Loucy (cell line): ENCODE measurements at regions not wholly inside any gene's neighbourhood (a gene's known extent, or its start where the extent isn't known, plus 50 kb on each side); places are given as distances from the start of the nearest gene placed in this dataset.

Experiments
- H2AFZ ChIP-seq: fragments of 200-600 bp; sonication (generic); 2 replicates; pipeline ENCODE4 v1.6.0; 2016; ENCODE audit warnings: antibody characterized with exemption, mild to moderate bottlenecking, low read length, moderate library complexity
- H3F3A ChIP-seq: fragments of 200-600 bp; 2 replicates; pipeline ENCODE4 v1.6.0; 2016; ENCODE audit warnings: antibody characterized with exemption, low read depth, mild to moderate bottlenecking
- H3K27me3 ChIP-seq: fragments of 200-600 bp; sonication (generic); 2 replicates; pipeline ENCODE4 v1.6.1; 2014; ENCODE audit warnings: low read length, mild to moderate bottlenecking; ENCODE audit not compliant: insufficient read depth, poor library complexity, severe bottlenecking
- H3K36me3 ChIP-seq: fragments of 200-600 bp; sonication (generic); 2 replicates; pipeline ENCODE4 v1.6.1; 2016; ENCODE audit warnings: low read length; ENCODE audit not compliant: insufficient read depth
- H3K4me1 ChIP-seq: fragments of 200-600 bp; sonication (generic); 2 replicates; pipeline ENCODE4 v1.5.1; 2014; ENCODE audit warnings: low read length, mild to moderate bottlenecking; ENCODE audit not compliant: insufficient read depth, poor library complexity, severe bottlenecking
- H3K4me2 ChIP-seq: fragments of 200-600 bp; sonication (generic); 2 replicates; pipeline ENCODE4 v1.6.0; 2014; ENCODE audit warnings: antibody characterized with exemption, low read length, low read depth, mild to moderate bottlenecking; ENCODE audit not compliant: poor library complexity, severe bottlenecking
- H3K4me3 ChIP-seq: fragments of 200-600 bp; sonication (generic); 2 replicates; pipeline ENCODE4 v1.5.1; 2014; ENCODE audit warnings: low read length, mild to moderate bottlenecking, mixed read lengths; ENCODE audit not compliant: poor library complexity, severe bottlenecking
- H3K79me2 ChIP-seq: fragments of 200-600 bp; sonication (generic); 2 replicates; pipeline ENCODE4 v1.6.1; 2014; ENCODE audit warnings: low read length; ENCODE audit not compliant: insufficient read depth
- H3K9ac ChIP-seq: fragments of 200-600 bp; sonication (generic); 2 replicates; pipeline ENCODE4 v1.6.0; 2014; ENCODE audit warnings: mild to moderate bottlenecking, low read depth, low read length, moderate library complexity; ENCODE audit not compliant: poor library complexity, severe bottlenecking
- H3K9me2 ChIP-seq: fragments of 200-600 bp; sonication (generic); replicated peaks from 2 replicates; pipeline ENCODE4 v1.6.1; 2016; ENCODE audit warnings: low read depth, low read length, mixed read lengths
- H3K9me3 ChIP-seq: fragments of 200-600 bp; sonication (generic); 2 replicates; pipeline ENCODE4 v1.6.1; 2014; ENCODE audit warnings: mild to moderate bottlenecking, antibody characterized with exemption, low read length, low read depth; ENCODE audit not compliant: insufficient read depth
- H4K20me1 ChIP-seq: fragments of 200-600 bp; sonication (generic); 2 replicates; pipeline ENCODE4 v1.6.0; 2014; ENCODE audit warnings: antibody characterized with exemption, low read length, mild to moderate bottlenecking; ENCODE audit not compliant: insufficient read depth, poor library complexity, severe bottlenecking
- EZH2phosphoT487 ChIP-seq: fragments of 200-600 bp; IDR thresholded peaks from 2 replicates; pipeline ENCODE4 v1.6.1; 2018; ENCODE audit warnings: antibody characterized with exemption, mild to moderate bottlenecking, moderate library complexity, borderline replicate concordance
- TF ChIP-seq, protein P1 (sequence below): fragments of 200-600 bp; sonication (generic); conservative IDR thresholded peaks from 2 replicates; pipeline ENCODE4 v1.5.1; 2014; ENCODE audit warnings: mild to moderate bottlenecking, antibody characterized with exemption, low read length

DNA sequence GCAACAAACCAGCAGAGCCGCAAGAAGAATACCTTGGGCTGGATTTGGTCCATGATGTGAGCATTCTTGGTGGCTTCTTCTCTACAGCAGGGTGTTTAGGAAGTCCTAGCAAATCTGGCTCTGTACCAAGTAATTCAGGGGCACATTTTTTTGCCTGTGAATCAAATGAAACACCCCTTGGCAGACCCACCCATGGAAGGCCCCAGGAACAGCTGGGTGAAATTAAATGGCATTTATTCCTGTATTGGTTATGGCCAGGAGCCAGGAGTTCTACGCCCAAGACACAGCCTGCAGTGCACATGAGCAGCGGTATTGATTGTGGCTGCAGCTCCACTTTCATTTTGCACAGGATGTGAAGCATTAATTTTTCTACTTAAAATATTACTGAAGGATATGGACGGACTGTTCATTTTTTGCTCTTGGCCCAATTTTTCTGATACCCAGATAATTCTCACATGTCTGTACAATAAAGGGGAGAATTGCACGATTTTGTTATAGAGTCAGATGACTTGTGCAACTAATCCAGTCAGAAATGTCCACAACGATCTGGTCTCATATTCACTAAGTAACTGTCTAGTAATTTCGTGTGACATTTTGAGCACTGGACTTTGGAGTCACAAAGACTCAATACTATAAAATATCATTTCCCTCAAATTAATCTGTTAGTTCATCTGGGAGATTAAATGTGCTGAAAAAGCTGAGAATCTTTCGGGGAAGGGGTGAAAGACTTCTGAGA is 120.7 kb upstream of the APC start:
- Histone ChIP-seq H3K4me3 (no peak overlapping the region), H3K9me2 (no peaks in the 10 kb centered on the region), H3K9me3 (no peaks in the 10 kb centered on the region), H3K27me3 (no peaks in the 10 kb centered on the region), H3K4me2 (peak overlapping the region; percentile 26), H4K20me1 (no peaks in the 10 kb centered on the region), H3K79me2 (no peaks in the 10 kb centered on the region), H2AFZ (peak overlapping the region; percentile 6; the same call in 1 of the 2 replicates), H3K9ac (no peak overlapping the region), H3K4me1 (no peaks in the 10 kb centered on the region), H3F3A (no peaks in the 10 kb centered on the region), H3K36me3 (no peaks in the 10 kb centered on the region)
- TF ChIP-seq EZH2phosphoT487: no peak
- TF ChIP-seq, protein P1, sequence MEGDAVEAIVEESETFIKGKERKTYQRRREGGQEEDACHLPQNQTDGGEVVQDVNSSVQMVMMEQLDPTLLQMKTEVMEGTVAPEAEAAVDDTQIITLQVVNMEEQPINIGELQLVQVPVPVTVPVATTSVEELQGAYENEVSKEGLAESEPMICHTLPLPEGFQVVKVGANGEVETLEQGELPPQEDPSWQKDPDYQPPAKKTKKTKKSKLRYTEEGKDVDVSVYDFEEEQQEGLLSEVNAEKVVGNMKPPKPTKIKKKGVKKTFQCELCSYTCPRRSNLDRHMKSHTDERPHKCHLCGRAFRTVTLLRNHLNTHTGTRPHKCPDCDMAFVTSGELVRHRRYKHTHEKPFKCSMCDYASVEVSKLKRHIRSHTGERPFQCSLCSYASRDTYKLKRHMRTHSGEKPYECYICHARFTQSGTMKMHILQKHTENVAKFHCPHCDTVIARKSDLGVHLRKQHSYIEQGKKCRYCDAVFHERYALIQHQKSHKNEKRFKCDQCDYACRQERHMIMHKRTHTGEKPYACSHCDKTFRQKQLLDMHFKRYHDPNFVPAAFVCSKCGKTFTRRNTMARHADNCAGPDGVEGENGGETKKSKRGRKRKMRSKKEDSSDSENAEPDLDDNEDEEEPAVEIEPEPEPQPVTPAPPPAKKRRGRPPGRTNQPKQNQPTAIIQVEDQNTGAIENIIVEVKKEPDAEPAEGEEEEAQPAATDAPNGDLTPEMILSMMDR: no peak

DNA sequence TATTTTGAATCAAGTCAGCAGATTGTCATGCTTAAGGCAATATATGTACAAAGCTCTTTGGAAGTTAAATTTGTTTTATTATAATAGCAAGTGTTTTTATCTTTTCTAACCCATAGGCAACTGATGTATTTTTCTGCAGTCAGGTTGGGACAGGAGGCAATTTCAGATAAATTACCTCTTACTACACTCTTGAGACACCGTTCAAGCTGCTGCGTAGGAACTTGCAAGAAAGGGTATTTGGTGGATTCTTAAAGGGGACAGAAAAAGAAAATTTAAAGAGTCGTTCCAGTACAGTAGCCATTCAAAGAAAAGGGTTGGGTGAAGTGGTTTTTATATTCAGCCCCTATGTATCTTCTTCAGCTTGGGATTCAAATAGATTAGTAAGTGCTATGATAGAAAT is 112.4 kb upstream of the APC start:
- H3K9me2 ChIP-seq: no peaks in the 10 kb centered on the region
- no peaks in the 10 kb centered on the region for H3K79me2 ChIP-seq
- no peaks in the 10 kb centered on the region for H4K20me1 ChIP-seq
- H3K4me3 ChIP-seq: no peak overlapping the region
- H3K9me3 ChIP-seq: no peaks in the 10 kb centered on the region
- no peak overlapping the region for H2AFZ ChIP-seq
- H3K4me1 ChIP-seq: no peaks in the 10 kb centered on the region
- H3K36me3 ChIP-seq: no peaks in the 10 kb centered on the region
- H3K9ac ChIP-seq: no peak overlapping the region
- no peak overlapping the region for H3K4me2 ChIP-seq
- no peaks in the 10 kb centered on the region for H3F3A ChIP-seq
- H3K27me3 ChIP-seq: no peaks in the 10 kb centered on the region
- TF ChIP-seq, protein P1: no peak
- no peak for TF ChIP-seq EZH2phosphoT487

DNA sequence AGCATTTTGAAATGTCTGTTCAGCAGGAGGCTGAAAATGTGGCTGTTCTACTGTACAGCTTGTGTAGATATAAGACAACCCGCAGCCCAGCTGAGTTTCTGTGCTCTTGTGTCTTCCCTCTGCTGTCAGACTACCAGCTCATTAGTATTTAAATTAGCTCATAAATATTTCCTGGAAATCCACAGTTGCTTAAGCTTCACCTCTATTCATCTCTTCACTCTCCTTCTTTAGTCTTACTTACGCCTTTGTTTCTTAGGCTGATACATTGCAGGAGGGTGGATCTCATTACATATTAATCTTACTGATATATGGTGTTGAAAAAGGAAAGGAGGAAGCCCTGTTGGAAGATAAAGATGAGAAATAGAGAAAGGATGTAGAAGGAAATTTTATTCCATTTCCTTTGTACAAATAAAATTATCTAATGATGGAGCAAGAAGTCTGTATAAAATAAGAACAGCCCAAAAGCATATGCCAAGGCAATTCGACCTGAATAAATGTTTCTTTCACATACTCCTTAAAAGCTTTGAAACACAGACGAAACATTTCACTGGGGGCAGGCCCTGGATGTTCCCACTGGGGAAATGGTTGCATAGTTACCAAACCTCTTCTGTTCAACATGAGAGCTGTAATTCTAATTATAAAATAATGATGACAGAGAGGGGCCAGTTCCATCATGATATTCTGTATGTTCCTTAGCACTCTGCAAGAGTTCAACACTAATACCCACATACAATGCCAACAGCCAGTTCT is 111.8 kb upstream of the APC start:
- Histone ChIP-seq H3K4me1 (no peaks in the 10 kb centered on the region), H3K9me3 (no peaks in the 10 kb centered on the region), H3K27me3 (no peaks in the 10 kb centered on the region), H2AFZ (no peak overlapping the region), H3K79me2 (no peaks in the 10 kb centered on the region), H3K9me2 (no peaks in the 10 kb centered on the region), H3K4me3 (no peak overlapping the region), H3K4me2 (no peak overlapping the region), H3K36me3 (no peaks in the 10 kb centered on the region), H3F3A (no peaks in the 10 kb centered on the region), H4K20me1 (no peaks in the 10 kb centered on the region), H3K9ac (no peak overlapping the region)
- TF ChIP-seq, protein P1: no peak
- no peak for TF ChIP-seq EZH2phosphoT487
